Forelimb muscle (tissue), 1 donor: ENCODE measurements at regions not wholly inside any gene's neighbourhood (a gene's known extent, or its start where the extent isn't known, plus 50 kb on each side); places are given as distances from the start of the nearest gene placed in this dataset.
"Not testable (repeated sequence)": the region's sequence is repeated elsewhere in the genome, so short reads cannot be mapped to it uniquely, and the experiment has no call there.

Experiments used
- DNase-seq: peaks from one replicate; pipeline ENCODE4 v3.0.0-alpha.2; 2013; ENCODE audit warnings: low read depth

- no peak for DNase-seq
Measured at GRCh38 chr11:39809833-39810232, 1649.6 kb downstream of the LRRC4C start.

GRCh38 chr11:39807904-39808303 lies 1651.5 kb downstream of the LRRC4C start:
- DNase-seq, result no peak

- no peak for DNase-seq
Measured at GRCh38 chr11:39806652-39807051, 1652.8 kb downstream of the LRRC4C start.

- DNase-seq, result no peak
Measured at GRCh38 chr11:39804271-39804670, 1655.2 kb downstream of the LRRC4C start.

GRCh38 chr11:39786682-39787081 lies 1672.8 kb downstream of the LRRC4C start:
- no peak for DNase-seq

- no peak for DNase-seq
Measured at GRCh38 chr11:39786281-39786680, 1673.2 kb downstream of the LRRC4C start.

- no peak for DNase-seq
Measured at GRCh38 chr11:39784873-39785272, 1674.6 kb downstream of the LRRC4C start.

GRCh38 chr11:39780131-39780530 lies 1679.3 kb downstream of the LRRC4C start:
- no peak for DNase-seq

GRCh38 chr11:39777035-39777434 lies 1682.4 kb downstream of the LRRC4C start:
- DNase-seq, result no peak

- no peak for DNase-seq
Measured at GRCh38 chr11:39772525-39773137, 1686.8 kb downstream of the LRRC4C start.

- DNase-seq, result no peak
Measured at GRCh38 chr11:39768214-39768613, 1691.2 kb downstream of the LRRC4C start.

- no peak for DNase-seq
Measured at GRCh38 chr11:39745401-39745800, 1714.1 kb downstream of the LRRC4C start.

- DNase-seq, result no peak
Measured at GRCh38 chr11:39741066-39741465, 1718.4 kb downstream of the LRRC4C start.

GRCh38 chr11:39736351-39736750 lies 1723.1 kb downstream of the LRRC4C start:
- not testable (repeated sequence) for DNase-seq

GRCh38 chr11:39732001-39732400 lies 1727.5 kb downstream of the LRRC4C start:
- no peak for DNase-seq

GRCh38 chr11:39725081-39725480 lies 1734.4 kb downstream of the LRRC4C start:
- no peak for DNase-seq

GRCh38 chr11:39724404-39724803 lies 1735.0 kb downstream of the LRRC4C start:
- DNase-seq, result no peak

GRCh38 chr11:39712581-39712980 lies 1746.9 kb downstream of the LRRC4C start:
- no peak for DNase-seq

GRCh38 chr11:39690856-39691255 lies 1768.6 kb downstream of the LRRC4C start:
- peak; percentile 14 for DNase-seq

- DNase-seq, result no peak
Measured at GRCh38 chr11:39683951-39684554, 1775.4 kb downstream of the LRRC4C start.

GRCh38 chr11:39683288-39683950 lies 1776.0 kb downstream of the LRRC4C start:
- no peak for DNase-seq

- DNase-seq, result no peak
Measured at GRCh38 chr11:39681428-39681827, 1778.0 kb downstream of the LRRC4C start.

- no peak for DNase-seq
Measured at GRCh38 chr11:39678996-39679395, 1780.5 kb downstream of the LRRC4C start.
